Left lung (tissue), 4 donors: ENCODE measurements at regions not wholly inside any gene's neighbourhood (a gene's known extent, or its start where the extent isn't known, plus 50 kb on each side); places are given as distances from the start of the nearest gene placed in this dataset.
A peak's percentile ranks its signal among the peaks of the same experiment; 100 is the strongest.

Source experiments
- ATAC-seq: fragments of 200-7000 bp; cut with Tn5 transposase; one replicate; pipeline ENCODE4 v1.9.1; 2020; ENCODE audit warnings: moderate library complexity
- DNase-seq, 4 donors: peaks; one replicate each; pipeline ENCODE4 v3.0.0-alpha.2; 2013 to 2020
- H3K27ac ChIP-seq, 2 donors: fragments of 200-600 bp; sonication (generic) in 1 of 2; one replicate each; pipeline versions ENCODE4 v1.5.0 to v1.8.0; 2020 to 2021
- H3K27me3 ChIP-seq, 2 donors: fragments of 200-600 bp; sonication (generic) in 1 of 2; one replicate each; pipeline versions ENCODE4 v1.5.0 to v1.8.0; 2020 to 2021
- H3K36me3 ChIP-seq, 2 donors: fragments of 200-600 bp; sonication (generic) in 1 of 2; one replicate each; pipeline versions ENCODE4 v1.5.0 to v1.8.0; 2020 to 2021
- H3K4me1 ChIP-seq, 2 donors: fragments of 200-600 bp; one replicate each; pipeline ENCODE4 v1.8.0; 2021
- H3K4me3 ChIP-seq, 2 donors: fragments of 200-600 bp; sonication (generic) in 1 of 2; one replicate each; pipeline versions ENCODE4 v1.5.0 to v1.8.0; 2020 to 2021; ENCODE audit warnings: mild to moderate bottlenecking in 1 of 2
- H3K9me3 ChIP-seq, 2 donors: fragments of 200-600 bp; sonication (generic) in 1 of 2; one replicate each; pipeline versions ENCODE4 v1.5.0 to v1.8.0; 2020 to 2021
- intact Hi-C, 2 donors: fragments of 100-400 bp; cut with DNase I; formaldehyde crosslinking; loops; one replicate each; pipeline versions ENCODE4 v1.11.2 to v1.14.2; 2022
- TF ChIP-seq, protein P1 (sequence below), 2 donors: fragments of 200-600 bp; sonication (generic) in 1 of 2; IDR thresholded peaks; one replicate each; pipeline versions ENCODE4 v1.5.0 to v1.8.0; 2021; ENCODE audit warnings: antibody characterized with exemption in 2 of 2
- donor health status: DM: no; HTN: yes; CAD: no.
- donor health status: DM: no; HTN: no; CAD: no.

DNA sequence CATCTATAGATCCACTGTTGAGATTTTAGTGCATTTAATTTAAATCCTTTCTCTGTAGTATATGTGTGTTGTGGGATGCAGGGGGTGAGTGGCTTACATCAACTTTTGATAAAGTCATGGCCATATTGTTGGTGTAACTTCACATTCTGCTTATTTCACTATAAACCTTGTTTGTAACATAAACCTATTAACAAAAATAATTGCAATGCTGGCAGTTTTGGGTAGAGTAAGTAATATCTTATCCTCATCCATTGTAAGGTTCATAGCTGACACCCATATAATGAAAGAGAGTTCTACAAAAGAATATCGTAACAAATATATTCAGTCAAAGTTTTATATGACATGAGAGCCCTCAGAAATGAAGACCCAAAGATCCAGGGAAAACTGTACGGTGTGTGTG is 601.7 kb upstream of the ANO3 start:
- no peaks in the 10 kb centered on the region for H3K27me3 ChIP-seq
- no peak for DNase-seq
- ATAC-seq = no peak
- H3K36me3 ChIP-seq = no peaks in the 10 kb centered on the region
- H3K9me3 ChIP-seq = no peaks in the 10 kb centered on the region
- no peak overlapping the region for H3K27ac ChIP-seq
- H3K4me1 ChIP-seq = no peaks in the 10 kb centered on the region
- no peak overlapping the region for H3K4me3 ChIP-seq
- TF ChIP-seq, protein P1, sequence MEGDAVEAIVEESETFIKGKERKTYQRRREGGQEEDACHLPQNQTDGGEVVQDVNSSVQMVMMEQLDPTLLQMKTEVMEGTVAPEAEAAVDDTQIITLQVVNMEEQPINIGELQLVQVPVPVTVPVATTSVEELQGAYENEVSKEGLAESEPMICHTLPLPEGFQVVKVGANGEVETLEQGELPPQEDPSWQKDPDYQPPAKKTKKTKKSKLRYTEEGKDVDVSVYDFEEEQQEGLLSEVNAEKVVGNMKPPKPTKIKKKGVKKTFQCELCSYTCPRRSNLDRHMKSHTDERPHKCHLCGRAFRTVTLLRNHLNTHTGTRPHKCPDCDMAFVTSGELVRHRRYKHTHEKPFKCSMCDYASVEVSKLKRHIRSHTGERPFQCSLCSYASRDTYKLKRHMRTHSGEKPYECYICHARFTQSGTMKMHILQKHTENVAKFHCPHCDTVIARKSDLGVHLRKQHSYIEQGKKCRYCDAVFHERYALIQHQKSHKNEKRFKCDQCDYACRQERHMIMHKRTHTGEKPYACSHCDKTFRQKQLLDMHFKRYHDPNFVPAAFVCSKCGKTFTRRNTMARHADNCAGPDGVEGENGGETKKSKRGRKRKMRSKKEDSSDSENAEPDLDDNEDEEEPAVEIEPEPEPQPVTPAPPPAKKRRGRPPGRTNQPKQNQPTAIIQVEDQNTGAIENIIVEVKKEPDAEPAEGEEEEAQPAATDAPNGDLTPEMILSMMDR (IDR thresholded peaks at IDR 0.05) = no peak
- intact Hi-C loops = no loop called here

DNA sequence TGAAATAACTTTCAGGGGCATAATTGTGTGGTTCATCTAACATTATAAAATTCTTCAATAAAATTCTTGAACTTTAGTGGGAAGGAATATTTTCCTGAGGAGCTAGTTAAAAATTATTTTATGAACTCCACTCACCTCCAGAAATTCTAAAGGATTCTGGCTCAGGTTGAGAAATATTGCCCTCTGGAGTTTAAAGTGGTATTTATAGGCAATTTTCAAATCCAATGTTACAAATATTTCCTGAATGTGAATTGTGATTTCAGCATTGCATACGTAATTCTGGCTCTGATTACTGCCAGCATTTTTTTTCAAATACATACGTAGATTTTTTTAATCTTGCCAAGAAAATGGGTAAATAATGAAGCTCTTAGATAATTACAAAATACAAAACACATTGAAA is 598.2 kb upstream of the ANO3 start:
- intact Hi-C loops = no loop called here
- H3K27me3 ChIP-seq = no peaks in the 10 kb centered on the region
- no peak overlapping the region for H3K4me3 ChIP-seq
- DNase-seq = peak in 1 of 4 donors; percentile 20
- no peaks in the 10 kb centered on the region for H3K36me3 ChIP-seq
- H3K9me3 ChIP-seq = no peaks in the 10 kb centered on the region
- no peak for ATAC-seq
- H3K4me1 ChIP-seq = no peaks in the 10 kb centered on the region
- TF ChIP-seq, protein P1 (IDR thresholded peaks at IDR 0.05) = peak in 1 of 2 donors; percentile 23
- H3K27ac ChIP-seq = no peak overlapping the region

DNA sequence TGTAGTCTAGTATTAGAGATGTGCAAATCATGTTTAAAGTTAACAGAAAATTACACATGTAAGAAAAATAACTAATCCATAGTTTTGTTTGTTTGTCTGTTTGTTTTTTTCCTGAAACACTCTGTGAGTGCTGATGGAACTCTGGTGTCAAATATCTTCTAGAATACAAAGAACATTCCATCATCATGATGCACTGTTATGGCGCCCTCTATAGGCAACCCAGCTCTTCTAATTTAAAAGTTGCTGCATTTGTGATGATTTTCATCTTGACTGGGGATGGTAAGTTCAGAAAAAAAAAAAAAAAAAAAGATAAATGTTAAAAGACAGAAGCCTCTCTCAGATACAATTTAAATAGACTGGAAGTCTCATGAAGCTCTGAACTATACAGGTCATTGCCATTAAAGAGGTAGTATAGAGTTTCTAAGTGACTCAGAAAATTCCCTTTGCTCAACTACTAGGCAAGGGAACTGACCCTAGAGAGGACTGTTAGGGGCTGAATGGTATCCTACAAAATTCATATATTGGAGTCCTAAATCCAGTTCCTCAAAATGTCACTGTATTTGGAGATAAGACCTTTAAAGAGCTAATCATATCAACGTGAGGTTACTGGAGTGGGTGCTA is 597.2 kb upstream of the ANO3 start:
- Histone ChIP-seq H3K36me3 (no peaks in the 10 kb centered on the region), H3K27ac (no peak overlapping the region), H3K4me1 (no peaks in the 10 kb centered on the region), H3K27me3 (no peaks in the 10 kb centered on the region), H3K9me3 (no peaks in the 10 kb centered on the region), H3K4me3 (no peak overlapping the region)
- intact Hi-C loops = no loop called here
- TF ChIP-seq, protein P1 (IDR thresholded peaks at IDR 0.05) = peak in 1 of 2 donors; percentile 22
- ATAC-seq (peak; percentile 57), DNase-seq (peak in 1 of 4 donors; percentile 10)

DNA sequence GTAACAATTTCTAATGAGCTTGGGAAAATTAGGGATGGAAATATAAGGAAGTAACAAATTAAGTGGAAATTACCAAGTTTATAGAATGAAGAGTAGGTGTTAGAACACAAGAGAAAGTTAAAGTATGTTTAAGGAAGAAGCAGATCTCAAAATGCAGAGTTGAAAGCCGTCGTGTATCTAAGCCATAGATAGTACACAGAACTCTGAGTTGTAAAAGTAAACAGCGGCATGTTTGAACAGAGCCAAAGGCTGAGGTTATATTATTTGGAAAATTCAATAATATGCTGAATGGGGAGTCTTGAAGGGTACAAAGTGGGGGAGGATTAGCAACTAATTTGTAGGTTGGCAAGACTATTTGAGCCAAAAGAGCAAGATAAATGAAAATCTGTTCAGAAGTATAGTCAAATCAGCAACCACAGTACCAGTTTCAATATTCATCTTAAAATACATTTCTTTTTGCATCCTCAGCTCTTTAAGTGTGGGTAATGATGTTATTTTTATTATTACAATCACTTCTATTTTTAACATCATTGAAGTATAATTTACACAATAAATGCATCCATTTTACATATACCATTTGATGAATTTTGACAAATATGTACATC is 594.8 kb upstream of the ANO3 start:
- Histone ChIP-seq H3K9me3 (no peaks in the 10 kb centered on the region), H3K4me1 (no peaks in the 10 kb centered on the region), H3K27ac (no peak overlapping the region), H3K36me3 (no peaks in the 10 kb centered on the region), H3K27me3 (no peaks in the 10 kb centered on the region), H3K4me3 (no peak overlapping the region)
- ATAC-seq (no peak), DNase-seq (no peak)
- intact Hi-C loops = no loop called here
- TF ChIP-seq, protein P1 (IDR thresholded peaks at IDR 0.05) = no peak

DNA sequence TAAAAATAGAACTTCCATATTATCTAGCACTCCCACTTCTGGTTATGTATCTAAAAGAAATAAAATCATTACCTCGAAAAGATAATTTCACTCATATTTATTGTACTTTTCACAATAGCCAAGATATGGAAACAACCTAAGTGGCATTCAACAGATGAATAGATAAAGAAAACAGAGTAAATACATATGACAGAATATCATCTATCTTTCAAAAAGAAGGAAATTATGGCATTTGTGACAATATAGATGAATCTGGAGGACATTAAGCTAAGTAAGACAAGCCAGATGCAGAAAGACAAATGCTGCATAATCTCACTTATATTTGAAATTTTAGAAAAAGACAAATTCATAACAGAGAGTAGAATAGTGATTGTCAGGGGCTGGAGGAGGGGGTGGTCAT is 590.0 kb upstream of the ANO3 start:
- Histone ChIP-seq H3K27me3 (no peaks in the 10 kb centered on the region), H3K9me3 (no peaks in the 10 kb centered on the region), H3K4me1 (no peaks in the 10 kb centered on the region), H3K27ac (no peak overlapping the region), H3K4me3 (no peak overlapping the region), H3K36me3 (no peaks in the 10 kb centered on the region)
- TF ChIP-seq, protein P1 (IDR thresholded peaks at IDR 0.05) = no peak
- intact Hi-C loops = no loop called here
- ATAC-seq (no peak), DNase-seq (no peak)
